GM21825 (cell line): ENCODE measurements at regions not wholly inside any gene's neighbourhood (a gene's known extent, or its start where the extent isn't known, plus 50 kb on each side); places are given as distances from the start of the nearest gene placed in this dataset.
"Not testable (repeated sequence)": the region's sequence is repeated elsewhere in the genome, so short reads cannot be mapped to it uniquely, and the experiment has no call there.

Experiments used
- ATAC-seq: cut with Tn5 transposase; IDR thresholded peaks from one replicate; pipeline ENCODE4 v1.9.1; 2021; ENCODE audit warnings: mild to moderate bottlenecking, moderate library complexity; ENCODE audit not compliant: unreplicated experiment

DNA sequence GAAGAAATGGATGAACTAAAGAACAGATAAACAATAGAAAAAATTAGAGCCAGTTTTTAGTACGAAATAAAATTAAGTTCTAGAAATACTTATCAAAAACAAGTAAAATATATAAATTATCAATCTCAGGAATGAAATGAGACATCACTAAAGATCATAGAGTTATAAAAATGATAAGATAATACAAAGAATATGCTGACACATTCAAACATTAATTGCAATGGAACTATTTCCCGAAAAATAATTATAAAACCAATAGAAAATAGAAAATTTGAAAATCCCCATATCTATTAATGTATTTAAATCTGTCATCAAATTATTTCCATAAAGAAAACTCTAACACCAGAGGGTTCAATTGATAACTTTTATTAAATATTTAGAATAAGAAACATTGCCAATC is 458.1 kb upstream of the MBL2 start:
- no peak for ATAC-seq

DNA sequence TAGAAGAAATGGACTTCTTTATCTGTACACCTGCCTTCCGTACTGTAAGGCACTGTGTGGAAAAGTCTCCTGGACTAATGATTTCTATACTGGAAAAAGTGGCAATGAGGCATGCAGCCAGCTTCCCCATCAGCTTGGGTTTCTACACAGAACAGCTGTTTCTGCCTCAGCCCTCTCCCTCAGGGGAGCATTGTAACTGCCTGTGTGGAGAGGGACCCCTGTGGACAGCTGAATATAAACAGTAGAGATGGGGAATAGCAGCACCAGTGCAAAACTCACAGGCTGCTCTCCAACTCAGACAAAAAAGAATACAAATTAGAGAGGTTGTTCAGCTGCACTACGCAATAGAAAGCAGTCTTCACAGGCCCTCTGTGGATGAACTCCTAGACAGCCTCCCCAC is 451.3 kb upstream of the MBL2 start:
- ATAC-seq: no peak

DNA sequence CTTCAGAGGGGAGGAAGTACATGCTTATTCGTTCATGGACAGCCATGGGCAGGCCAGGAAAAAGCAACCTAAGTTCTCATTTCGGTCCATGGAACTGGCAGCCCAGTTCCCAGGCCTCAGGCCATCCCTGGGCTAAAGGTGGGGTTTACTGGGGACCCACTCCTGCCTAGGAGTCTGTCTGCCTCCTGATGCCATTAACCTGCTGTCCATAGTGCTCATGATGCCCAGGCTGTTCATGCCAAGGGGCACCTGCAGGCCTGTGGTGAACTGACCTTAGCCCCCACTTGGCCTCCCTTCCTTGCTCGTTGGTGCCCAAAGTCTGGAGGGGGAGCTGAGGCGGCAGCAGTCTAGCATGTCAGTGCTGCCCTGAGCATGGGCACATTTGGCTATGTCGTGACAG is 450.2 kb upstream of the MBL2 start:
- ATAC-seq: no peak

- no peak for ATAC-seq
Observed at GRCh38 chr10:53209944-53210611, 437.5 kb upstream of the MBL2 start.

- no peak for ATAC-seq
Observed at GRCh38 chr10:53183733-53184132, 411.1 kb upstream of the MBL2 start.

DNA sequence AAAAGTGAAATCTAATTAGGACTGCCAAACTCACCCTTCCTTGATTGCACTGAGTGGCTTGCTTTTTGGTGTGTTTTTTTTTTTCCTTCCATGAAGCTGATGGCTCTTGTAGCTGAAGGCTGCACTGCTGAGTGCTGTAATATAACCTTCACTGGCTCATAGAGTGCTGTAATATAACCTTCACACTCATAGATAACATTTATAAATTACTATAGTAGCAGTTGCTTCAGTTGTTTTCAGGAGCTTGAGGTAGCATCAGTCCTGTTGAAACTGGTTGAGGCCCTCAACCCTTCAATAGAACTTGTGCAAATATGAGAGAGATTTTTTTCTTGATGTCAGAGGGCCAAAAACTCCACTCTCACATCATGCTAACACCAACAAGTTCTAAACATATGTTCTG is 404.9 kb upstream of the MBL2 start:
- no peak for ATAC-seq

DNA sequence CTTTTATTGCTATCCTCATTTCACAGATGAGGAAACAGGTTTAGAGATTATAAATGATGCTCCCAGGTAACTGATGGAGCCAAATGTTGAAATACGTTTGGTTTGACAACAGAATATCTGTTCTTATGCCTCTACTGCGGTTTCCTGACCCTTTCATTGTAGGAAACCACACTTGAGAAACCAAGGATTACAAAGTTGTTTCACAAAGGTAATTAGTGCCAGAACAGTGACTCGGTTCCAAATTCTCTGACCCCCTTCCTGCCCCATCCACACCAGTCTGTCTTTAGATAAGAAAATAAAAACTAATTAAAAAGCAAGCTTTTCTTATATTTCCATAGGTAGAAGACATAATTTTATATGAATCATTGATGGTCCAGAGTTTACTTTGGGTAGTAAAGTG is 393.7 kb upstream of the MBL2 start:
- no peak for ATAC-seq

DNA sequence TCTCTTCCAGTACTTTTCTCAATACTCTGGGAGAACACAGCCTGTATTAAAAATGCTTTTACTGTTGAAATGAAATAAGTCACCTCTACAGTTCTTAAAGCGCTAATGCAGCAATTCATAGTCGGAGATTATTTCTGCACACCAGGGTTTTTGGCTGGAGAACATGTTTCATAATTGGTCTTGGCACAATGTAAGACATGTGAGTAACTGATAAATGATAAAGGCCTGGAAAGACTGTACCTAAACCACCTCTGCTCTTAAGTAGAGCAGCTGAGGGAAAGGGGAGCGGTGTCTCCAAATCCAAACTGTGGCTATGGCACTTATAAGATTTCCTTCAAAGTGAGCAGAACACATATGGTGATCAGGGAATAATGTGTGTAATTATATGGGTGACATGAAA is 390.3 kb upstream of the MBL2 start:
- no peak for ATAC-seq

GRCh38 chr10:53161231-53161630 is 388.6 kb upstream of the MBL2 start:
- no peak for ATAC-seq

GRCh38 chr10:53155674-53156073 is 383.1 kb upstream of the MBL2 start:
- ATAC-seq: not testable (repeated sequence)

- no peak for ATAC-seq
Observed at GRCh38 chr10:53153831-53154230, 381.2 kb upstream of the MBL2 start.

GRCh38 chr10:53140506-53140905 is 367.9 kb upstream of the MBL2 start:
- ATAC-seq: no peak

DNA sequence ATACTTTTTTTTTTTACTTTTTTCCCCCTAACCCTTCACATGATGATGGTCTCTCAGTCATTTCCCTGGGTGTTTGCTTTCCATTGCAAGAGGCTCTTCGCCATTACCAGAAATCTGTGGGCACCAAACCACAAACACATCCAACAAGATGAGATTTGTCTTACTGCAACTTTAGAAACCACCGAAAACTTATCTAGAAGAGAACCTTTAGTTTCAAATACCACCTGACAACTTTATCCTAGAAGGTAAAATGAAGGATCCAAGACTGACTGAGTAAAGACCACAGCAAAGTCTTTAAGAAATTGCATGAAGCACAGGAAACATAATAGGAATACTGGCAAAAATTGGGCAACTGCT is 363.3 kb upstream of the MBL2 start:
- no peak for ATAC-seq

DNA sequence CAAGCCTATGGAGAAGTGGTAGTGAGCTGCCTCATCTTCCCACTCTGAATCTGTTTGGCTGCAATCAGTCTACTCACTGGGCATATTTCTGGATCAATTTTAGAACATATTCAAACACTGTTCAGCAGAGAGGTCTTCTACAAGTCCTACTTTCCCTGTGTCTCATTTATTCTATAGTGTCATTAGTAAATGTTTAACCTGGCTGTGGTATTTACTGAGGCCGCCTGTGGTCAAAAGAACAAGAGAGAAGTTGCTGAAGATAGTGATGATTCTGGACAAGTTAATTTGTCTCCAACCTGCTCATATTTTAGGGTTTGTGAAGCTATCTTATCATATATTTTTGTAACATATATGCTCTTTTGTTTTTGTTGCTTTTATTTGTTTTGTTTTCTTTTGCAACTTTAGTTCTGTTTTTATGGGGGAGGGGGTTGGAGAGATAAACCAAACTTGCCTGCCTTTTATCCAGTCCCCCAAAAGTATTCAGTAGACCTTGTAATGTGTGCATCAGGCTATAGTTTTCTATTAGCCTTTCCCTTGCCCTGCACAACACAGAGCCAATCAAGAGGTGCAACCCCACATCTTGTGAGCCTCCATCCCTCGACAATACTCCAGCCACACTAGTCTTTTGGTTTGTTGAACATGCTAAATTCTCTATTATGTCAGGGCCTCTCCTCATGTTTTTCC is 362.8 kb upstream of the MBL2 start:
- peak; percentile 79 for ATAC-seq

DNA sequence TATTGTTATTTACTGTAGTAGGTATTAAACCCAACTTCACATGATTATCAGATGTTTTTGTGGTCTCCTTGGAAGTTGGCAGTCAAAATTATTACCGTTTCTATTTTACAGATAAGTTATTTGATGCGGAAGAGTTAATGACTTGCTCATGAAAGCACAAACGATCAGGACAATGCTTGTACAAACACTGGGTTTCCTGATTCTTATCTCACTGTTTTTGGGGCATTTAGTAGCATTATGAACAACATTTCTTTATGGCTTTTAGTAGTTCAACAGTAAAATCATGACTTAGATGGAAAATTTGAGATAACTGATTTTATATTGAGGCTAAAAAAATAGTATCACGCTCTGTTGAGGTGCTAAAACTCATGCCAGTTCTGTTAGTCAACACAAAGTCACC is 361.5 kb upstream of the MBL2 start:
- ATAC-seq: no peak

GRCh38 chr10:53130337-53130736 is 357.8 kb upstream of the MBL2 start:
- ATAC-seq: no peak

DNA sequence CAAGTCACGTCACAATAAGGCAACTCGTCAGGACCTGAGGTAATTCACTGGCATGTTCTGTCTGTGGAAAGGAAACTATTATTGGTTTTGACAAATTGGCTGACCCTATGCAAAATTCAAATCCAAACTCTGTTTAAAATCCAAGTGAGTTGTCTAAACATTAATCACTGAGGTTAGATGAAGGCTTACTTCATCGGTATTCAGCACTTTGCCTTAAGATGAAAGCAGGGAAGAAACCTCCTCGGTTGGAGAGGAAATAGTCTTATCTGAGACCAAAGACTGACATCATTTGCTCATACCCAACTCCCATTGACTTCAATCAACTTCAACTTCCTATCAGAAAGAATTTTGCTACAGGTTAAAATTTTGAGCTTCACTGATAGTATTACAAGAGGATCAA is 355.1 kb upstream of the MBL2 start:
- no peak for ATAC-seq

DNA sequence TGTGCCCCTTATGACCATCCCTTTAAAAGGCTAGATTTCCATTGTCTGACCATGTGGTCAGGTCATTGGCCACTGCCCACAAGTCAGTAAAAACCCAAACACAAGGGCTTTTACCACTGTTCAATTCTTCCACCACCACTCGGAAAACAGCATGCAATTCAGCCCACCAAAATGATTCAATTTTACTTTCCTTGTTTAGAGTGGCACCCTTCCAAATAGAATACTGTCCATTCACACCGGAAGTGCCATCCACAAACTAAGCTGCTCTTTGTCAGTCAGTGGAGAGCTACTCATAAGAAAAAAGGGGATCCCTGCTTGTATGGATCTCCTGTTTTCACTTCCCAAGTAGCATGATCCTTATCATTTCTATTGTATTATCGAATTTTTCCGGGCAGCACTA is 350.7 kb upstream of the MBL2 start:
- ATAC-seq: no peak

DNA sequence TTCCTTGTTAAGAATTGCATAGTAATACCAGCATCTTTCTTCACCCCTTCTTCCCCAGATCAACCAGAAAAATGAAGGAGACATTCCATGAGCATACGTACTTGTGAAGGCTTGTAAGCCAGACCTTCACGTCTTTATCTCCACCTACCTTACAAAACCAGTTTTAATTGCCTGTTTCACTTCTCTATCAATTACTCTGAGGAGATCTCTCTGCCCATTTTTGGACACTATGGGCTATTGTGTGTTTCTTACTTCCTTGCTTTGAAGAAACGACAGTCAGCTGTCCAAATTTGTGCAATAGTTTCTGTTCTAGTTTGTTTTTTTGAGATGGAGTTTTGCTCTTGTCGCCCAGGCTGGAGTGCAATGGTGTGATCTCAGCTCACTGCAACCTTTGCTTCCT is 349.7 kb upstream of the MBL2 start:
- ATAC-seq: no peak

GRCh38 chr10:53115660-53116059 is 343.1 kb upstream of the MBL2 start:
- ATAC-seq: no peak

DNA sequence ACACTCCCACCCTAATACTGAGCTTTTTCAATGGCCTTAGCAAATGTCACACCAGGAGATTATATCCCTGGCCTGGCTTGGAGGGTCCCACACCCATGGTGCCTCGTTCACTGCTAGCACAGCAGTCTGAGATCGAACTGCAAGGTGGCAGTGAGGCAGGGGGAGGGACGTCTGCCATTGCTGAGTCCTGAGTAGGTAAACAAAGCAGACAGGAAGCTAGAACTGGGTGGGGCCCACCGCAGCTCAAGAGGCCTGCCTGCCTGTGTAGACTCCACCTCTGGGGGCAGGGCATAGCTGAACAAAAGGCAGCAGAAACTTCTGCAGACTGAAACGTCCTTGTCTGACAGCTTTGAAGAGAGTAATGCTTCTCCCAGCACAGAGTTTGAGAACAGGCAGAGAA is 338.9 kb upstream of the MBL2 start:
- ATAC-seq: no peak

DNA sequence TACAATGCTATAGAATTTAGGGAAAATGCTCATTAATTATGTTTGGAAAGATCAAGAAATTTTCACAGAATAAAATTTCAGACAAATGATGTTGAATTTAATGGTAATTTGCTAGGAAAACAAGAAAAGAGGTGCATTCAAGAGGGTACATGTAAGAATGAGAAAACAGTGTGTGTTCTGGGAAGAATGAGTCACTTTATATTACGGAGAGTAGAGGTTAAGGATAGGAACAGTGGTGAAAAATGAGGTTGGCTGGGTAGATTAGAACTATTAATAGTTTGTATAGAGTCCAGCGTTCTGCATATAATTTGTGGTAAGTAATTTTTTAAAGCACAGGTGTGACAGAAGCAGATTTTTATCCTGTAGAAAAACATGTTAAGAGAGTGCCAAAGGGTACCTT is 336.7 kb upstream of the MBL2 start:
- no peak for ATAC-seq

GRCh38 chr10:53108317-53108934 is 335.8 kb upstream of the MBL2 start:
- ATAC-seq: no peak
